ENCODE measurements at regions not wholly inside any gene's neighbourhood (a gene's known extent, or its start where the extent isn't known, plus 50 kb on each side); places are given as distances from the start of the nearest gene placed in this dataset.

DNA sequence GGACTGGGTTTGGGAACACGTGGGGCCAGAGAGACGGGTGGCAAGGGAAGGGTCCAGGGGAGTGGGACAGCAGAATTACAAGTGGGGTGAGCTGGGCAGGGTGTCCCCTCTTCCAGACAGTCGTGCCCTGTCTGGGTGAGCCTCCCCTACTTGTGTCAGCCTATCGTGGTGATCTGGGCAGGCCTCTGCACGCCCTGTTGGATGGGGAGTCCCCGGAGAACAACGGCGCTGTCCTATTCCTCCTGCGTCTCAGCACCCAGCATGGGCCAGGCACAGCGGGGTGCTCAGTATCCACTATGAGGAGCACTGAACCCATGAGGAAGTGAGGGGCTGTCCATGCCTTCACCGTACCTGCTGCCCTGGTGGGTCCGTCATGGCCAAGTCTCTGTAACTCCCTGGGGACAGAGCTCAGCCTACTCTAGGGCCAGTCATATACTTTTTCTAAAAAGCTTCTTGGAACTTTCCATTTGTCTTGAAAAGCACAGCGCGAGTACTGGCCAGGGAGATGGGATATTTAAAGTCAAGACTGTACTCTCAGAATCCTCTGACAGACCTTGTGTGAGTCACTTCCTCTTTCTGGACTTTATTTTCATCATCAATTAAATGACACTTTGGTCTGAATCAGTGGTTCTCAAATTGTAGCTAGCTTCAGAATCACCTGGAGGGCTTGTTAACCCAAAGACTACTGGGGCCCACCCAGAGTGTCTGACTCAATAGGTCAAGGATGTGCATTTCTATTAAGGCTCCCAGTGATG is 81.7 kb upstream of the NECTIN1 start:
- TF ChIP-seq, protein P1, sequence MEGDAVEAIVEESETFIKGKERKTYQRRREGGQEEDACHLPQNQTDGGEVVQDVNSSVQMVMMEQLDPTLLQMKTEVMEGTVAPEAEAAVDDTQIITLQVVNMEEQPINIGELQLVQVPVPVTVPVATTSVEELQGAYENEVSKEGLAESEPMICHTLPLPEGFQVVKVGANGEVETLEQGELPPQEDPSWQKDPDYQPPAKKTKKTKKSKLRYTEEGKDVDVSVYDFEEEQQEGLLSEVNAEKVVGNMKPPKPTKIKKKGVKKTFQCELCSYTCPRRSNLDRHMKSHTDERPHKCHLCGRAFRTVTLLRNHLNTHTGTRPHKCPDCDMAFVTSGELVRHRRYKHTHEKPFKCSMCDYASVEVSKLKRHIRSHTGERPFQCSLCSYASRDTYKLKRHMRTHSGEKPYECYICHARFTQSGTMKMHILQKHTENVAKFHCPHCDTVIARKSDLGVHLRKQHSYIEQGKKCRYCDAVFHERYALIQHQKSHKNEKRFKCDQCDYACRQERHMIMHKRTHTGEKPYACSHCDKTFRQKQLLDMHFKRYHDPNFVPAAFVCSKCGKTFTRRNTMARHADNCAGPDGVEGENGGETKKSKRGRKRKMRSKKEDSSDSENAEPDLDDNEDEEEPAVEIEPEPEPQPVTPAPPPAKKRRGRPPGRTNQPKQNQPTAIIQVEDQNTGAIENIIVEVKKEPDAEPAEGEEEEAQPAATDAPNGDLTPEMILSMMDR (IDR thresholded peaks at IDR 0.05), result no peak
- no peak for TF ChIP-seq POLR2A (IDR thresholded peaks at IDR 0.05)
